Gastrocnemius medialis (tissue), 4 donors: ENCODE measurements at regions not wholly inside any gene's neighbourhood (a gene's known extent, or its start where the extent isn't known, plus 50 kb on each side); places are given as distances from the start of the nearest gene placed in this dataset.

Experiments
- POLR2A ChIP-seq, 2 donors: fragments of 450-650 bp; IDR thresholded peaks; one replicate each; pipeline ENCODE4 v1.6.1; 2017; ENCODE audit warnings: antibody characterized with exemption in 2 of 2, mild to moderate bottlenecking in 2 of 2, moderate library complexity in 2 of 2
- TF ChIP-seq, protein P1 (sequence below), 5 experiments: fragments of 450-650 bp in 3 of 5; fragments of 200-600 bp in 2 of 5; sonication (generic) in 2 of 5; IDR thresholded peaks in 4 of 5; conservative IDR thresholded peaks in 1 of 5; 1 replicate in 4 of 5; 2 replicates in 1 of 5; pipeline ENCODE4 v1.5.1; 2016 to 2019; ENCODE audit warnings: antibody characterized with exemption in 5 of 5, mild to moderate bottlenecking in 3 of 5, moderate library complexity in 3 of 5

DNA sequence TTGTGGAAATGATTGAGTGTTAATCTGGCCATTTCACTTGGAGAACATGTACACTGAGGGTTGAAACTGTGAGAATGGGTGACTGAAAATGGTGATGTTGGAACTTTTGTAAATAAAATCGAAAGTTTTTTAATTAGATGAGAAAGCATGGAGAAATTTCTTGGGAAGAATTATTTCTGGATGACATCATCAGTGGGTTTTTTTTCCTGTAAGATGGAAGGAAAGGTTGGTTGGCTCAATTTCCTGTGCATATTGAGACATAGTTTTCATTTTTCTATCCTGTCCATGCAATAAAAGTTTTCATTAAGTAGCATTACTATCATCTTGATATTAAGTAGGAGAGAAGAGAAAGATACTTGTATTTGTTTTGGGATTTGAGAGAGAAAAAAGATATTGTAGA is 120.6 kb upstream of the HTR2A start:
- TF ChIP-seq, protein P1, sequence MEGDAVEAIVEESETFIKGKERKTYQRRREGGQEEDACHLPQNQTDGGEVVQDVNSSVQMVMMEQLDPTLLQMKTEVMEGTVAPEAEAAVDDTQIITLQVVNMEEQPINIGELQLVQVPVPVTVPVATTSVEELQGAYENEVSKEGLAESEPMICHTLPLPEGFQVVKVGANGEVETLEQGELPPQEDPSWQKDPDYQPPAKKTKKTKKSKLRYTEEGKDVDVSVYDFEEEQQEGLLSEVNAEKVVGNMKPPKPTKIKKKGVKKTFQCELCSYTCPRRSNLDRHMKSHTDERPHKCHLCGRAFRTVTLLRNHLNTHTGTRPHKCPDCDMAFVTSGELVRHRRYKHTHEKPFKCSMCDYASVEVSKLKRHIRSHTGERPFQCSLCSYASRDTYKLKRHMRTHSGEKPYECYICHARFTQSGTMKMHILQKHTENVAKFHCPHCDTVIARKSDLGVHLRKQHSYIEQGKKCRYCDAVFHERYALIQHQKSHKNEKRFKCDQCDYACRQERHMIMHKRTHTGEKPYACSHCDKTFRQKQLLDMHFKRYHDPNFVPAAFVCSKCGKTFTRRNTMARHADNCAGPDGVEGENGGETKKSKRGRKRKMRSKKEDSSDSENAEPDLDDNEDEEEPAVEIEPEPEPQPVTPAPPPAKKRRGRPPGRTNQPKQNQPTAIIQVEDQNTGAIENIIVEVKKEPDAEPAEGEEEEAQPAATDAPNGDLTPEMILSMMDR (IDR thresholded peaks at IDR 0.05 in 4 of 5, conservative IDR thresholded peaks at IDR 0.05 in 1 of 5), result no peak
- no peak for TF ChIP-seq POLR2A (IDR thresholded peaks at IDR 0.05)
